NT2/D1 (cell line): ENCODE measurements at regions not wholly inside any gene's neighbourhood (a gene's known extent, or its start where the extent isn't known, plus 50 kb on each side); places are given as distances from the start of the nearest gene placed in this dataset.

Source experiments
- DNase-seq: peaks from one replicate; pipeline ENCODE4 v3.0.0-alpha.2; 2011; ENCODE audit warnings: low read depth, low spot score
- H3K27me3 ChIP-seq: 2 replicates; pipeline ENCODE4 v1.6.0; 2011; ENCODE audit warnings: mild to moderate bottlenecking; ENCODE audit not compliant: insufficient read length, insufficient read depth
- H3K36me3 ChIP-seq: 2 replicates; pipeline ENCODE4 v1.6.1; 2011; ENCODE audit warnings: mild to moderate bottlenecking, low read length, mixed read lengths; ENCODE audit not compliant: insufficient read depth, insufficient read length
- H3K4me1 ChIP-seq: 2 replicates; pipeline ENCODE4 v1.5.1; 2011; ENCODE audit not compliant: insufficient read depth, insufficient read length
- H3K4me3 ChIP-seq: 2 replicates; pipeline ENCODE4 v1.5.1; 2011; ENCODE audit warnings: low read depth; ENCODE audit not compliant: insufficient read length
- H3K9ac ChIP-seq: 2 replicates; pipeline ENCODE4 v1.6.0; 2011; ENCODE audit warnings: low read depth; ENCODE audit not compliant: insufficient read length
- H3K9me3 ChIP-seq: 2 replicates; pipeline ENCODE4 v1.5.1; 2011; ENCODE audit warnings: mild to moderate bottlenecking, low read length; ENCODE audit not compliant: insufficient read depth
- SUZ12 ChIP-seq: IDR thresholded peaks from 2 replicates; pipeline ENCODE4 v1.6.1; 2011; ENCODE audit not compliant: insufficient read length, insufficient read depth; ENCODE audit errors: extremely low read depth
- YY1 ChIP-seq: IDR thresholded peaks from 2 replicates; pipeline ENCODE4 v1.6.1; 2011; ENCODE audit not compliant: insufficient read length, insufficient read depth
- ZNF274 ChIP-seq: IDR thresholded peaks from 2 replicates; pipeline ENCODE4 v1.6.1; 2011; ENCODE audit warnings: mild to moderate bottlenecking, low read depth, low read length

DNA sequence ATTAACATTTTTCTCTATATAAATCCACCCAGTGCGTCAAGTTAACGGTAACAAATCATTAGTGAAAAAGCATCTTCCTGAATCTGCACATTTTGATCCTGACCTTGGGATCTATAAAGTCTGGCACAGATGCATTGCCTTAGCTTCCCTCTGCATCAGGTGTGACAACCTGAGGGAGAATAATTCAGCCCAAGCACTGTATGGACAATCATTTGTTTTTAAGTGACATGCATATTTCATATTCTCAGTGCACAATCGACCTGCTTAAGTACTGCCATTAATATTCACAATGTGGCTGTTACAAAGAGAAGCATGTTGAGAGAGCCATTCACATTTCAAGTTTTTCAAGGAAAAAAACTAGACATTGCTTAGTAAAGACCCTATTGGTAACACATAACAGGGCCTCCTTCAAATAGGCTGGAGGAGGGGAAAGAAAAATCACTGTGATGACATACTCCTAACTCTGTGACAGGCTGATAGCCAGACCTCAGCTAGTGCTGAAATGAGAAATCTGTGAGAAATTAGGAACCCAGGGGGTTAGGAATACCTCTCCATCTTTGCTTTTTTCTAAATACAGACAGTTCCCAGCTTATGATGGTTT lies 505.3 kb upstream of the CDH5 start:
- H3K4me1 ChIP-seq = no peaks in the 10 kb centered on the region
- no peaks in the 10 kb centered on the region for H3K36me3 ChIP-seq
- DNase-seq = no peak
- TF ChIP-seq ZNF274 = no peak
- H3K27me3 ChIP-seq = no peaks in the 10 kb centered on the region
- H3K9ac ChIP-seq = no peak overlapping the region
- peaks cover 24% of the 10 kb centered on the region for H3K9me3 ChIP-seq
- no peak overlapping the region for H3K4me3 ChIP-seq

DNA sequence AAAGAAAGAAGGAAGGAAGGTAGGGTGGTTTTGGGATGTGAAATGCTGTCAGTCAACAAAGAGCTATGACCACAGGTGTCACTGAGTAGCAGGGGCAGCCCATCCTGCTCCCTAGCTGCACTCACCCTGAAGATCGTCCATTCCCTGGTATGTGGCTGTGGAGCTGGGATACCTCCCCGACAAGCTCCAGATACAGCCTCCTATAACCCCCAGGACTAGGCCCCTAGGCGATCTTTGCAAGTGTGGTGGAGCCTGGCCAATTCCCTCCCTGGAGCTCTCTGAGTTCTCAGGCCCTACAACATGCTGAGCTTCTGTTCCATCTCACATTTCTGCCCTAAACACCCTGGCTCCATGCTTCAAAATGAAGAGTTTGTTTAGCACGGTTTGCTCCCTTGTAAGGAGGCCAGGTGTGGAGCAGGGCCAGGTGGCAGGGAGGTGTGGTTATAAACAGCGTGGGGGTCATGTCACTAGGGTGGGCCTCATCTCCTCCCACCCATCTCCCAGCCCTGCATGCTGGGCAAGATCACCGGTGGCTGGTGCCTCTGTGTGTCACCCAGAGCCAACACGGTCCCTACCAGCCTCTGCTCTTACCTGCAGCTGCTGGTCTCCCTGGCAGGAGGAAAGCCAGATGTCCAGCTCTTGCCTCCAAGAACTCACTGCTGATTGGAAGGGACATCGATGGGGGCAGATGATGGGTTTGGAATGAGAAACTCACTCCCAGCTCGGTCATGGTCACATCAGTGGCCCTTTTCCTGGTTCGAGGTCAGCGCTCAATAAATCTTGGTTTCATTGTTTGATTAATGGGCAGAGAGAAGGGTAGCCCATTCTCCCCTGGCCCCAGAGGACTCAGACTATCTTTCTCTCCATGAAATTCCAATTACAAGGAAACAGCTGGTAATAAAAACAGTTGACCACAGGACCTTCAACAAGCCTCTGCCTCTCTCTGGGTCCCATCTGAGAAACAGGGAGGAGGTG lies 511.0 kb upstream of the CDH5 start:
- Histone ChIP-seq H3K27me3 (no peaks in the 10 kb centered on the region), H3K4me3 (no peak overlapping the region), H3K36me3 (no peaks in the 10 kb centered on the region), H3K9ac (no peak overlapping the region), H3K9me3 (peaks cover 14% of the 10 kb centered on the region), H3K4me1 (no peaks in the 10 kb centered on the region)
- TF ChIP-seq ZNF274 (no peak), SUZ12 (no peak), YY1 (no peak)
- DNase-seq = no peak

DNA sequence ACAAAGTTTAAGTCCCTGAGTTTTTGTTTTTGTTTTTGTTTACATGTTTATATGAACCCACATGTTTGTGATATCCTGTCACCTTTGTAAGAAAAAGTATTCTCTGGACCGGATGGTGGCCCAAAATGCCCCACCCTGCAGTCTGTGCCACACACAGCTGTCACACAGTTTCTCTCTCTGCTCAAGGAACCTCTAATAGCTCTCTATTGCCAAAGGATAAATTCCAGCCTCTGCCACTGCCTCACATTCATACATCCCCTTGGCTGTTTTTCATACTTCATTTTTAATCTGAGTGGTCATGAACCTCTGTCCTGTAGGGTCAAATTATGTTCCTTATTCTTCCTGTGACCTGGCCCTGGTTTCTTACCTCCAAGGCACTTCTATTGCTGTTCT lies 520.3 kb upstream of the CDH5 start:
- no peak overlapping the region for H3K4me3 ChIP-seq
- H3K36me3 ChIP-seq = no peaks in the 10 kb centered on the region
- TF ChIP-seq SUZ12 (no peak), YY1 (no peak)
- H3K9me3 ChIP-seq = no peaks in the 10 kb centered on the region
- H3K4me1 ChIP-seq = no peaks in the 10 kb centered on the region
- no peak for DNase-seq
- H3K9ac ChIP-seq = no peak overlapping the region
- H3K27me3 ChIP-seq = no peaks in the 10 kb centered on the region

DNA sequence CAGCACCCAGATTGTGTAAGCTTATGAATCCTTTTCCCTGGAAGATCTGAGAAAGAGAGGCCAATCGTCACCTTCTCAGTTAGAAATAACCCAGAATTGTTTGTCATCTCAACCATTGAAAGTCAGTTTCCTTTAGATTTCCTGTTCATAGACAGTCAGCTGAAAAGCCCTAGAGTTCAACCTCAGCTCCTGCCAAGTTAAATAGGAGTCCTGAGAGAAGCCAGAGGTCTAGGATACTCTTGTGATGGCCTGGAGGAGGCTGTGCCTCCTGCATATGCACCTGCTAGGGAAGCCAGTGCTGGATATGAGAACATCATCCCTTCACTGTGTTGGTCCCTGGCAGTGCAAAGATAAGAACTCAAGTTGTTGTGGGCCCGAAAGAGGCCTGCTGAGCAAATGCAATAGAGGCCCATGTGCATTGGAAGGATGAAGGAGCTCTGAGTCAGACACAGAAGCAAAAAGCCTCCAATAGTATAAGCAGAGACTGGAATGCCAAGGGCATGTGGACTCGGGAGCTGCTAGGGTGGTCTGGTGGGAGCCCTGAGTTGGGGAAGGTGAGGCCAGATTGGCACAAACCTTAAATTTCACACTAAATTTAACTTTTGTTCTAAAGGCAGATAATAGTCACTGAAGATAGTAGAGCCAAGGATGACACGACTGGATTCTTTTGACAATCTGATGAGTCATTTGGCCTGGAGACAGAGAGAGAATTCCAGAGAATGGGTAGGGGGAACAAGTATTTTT lies 520.9 kb upstream of the CDH5 start:
- no peaks in the 10 kb centered on the region for H3K36me3 ChIP-seq
- TF ChIP-seq SUZ12 = no peak
- no peak for TF ChIP-seq YY1
- no peak for TF ChIP-seq ZNF274
- no peaks in the 10 kb centered on the region for H3K9me3 ChIP-seq
- H3K27me3 ChIP-seq = no peaks in the 10 kb centered on the region
- no peak for DNase-seq
- H3K9ac ChIP-seq = no peak overlapping the region
- H3K4me1 ChIP-seq = no peaks in the 10 kb centered on the region
- no peak overlapping the region for H3K4me3 ChIP-seq

DNA sequence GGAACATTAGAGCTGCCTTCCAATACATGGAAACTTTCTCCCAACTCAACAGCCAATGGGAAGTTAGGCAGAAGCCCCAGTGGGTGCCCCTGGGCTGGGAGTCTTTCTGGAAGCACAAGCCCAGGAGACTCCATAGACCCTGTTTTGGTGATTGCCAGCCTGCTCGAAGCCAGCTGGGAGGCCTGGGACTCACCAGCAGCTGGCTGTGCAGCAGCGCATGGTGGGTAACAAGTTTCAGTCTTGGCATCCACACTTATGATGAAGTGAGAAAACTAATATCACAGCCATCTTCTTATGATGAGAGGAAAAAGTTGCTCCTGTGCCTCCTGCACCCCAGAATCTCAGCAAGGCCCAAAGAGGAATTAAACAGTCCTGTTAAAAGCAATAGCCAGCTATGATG lies 522.5 kb upstream of the CDH5 start:
- H3K9ac ChIP-seq = no peak overlapping the region
- TF ChIP-seq ZNF274 (no peak), SUZ12 (no peak), YY1 (no peak)
- H3K27me3 ChIP-seq = no peaks in the 10 kb centered on the region
- no peaks in the 10 kb centered on the region for H3K9me3 ChIP-seq
- H3K4me1 ChIP-seq = no peaks in the 10 kb centered on the region
- no peaks in the 10 kb centered on the region for H3K36me3 ChIP-seq
- no peak for DNase-seq
- no peak overlapping the region for H3K4me3 ChIP-seq

DNA sequence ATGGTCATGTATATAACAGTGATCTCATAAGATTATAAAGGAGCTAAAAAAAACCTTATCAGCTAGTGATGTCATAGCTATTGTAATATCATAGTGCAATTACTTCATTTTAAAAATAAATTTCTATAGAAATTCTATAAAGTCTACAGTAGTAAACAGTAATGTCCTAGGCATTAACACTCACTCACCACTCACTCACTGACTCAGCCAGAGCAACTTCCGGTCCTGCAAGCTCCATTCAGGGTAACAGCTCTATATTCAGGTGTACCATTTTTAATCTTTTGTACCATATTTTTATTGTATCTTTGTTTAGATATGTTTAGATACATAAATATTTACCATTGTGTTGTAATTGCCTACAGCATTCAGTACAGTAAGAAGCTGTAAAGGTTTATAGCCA lies 524.4 kb upstream of the CDH5 start:
- DNase-seq = no peak
- no peaks in the 10 kb centered on the region for H3K4me1 ChIP-seq
- H3K27me3 ChIP-seq = no peaks in the 10 kb centered on the region
- H3K9ac ChIP-seq = no peak overlapping the region
- no peak overlapping the region for H3K4me3 ChIP-seq
- H3K9me3 ChIP-seq = no peaks in the 10 kb centered on the region
- H3K36me3 ChIP-seq = no peaks in the 10 kb centered on the region
- no peak for TF ChIP-seq ZNF274
- no peak for TF ChIP-seq YY1
- no peak for TF ChIP-seq SUZ12

DNA sequence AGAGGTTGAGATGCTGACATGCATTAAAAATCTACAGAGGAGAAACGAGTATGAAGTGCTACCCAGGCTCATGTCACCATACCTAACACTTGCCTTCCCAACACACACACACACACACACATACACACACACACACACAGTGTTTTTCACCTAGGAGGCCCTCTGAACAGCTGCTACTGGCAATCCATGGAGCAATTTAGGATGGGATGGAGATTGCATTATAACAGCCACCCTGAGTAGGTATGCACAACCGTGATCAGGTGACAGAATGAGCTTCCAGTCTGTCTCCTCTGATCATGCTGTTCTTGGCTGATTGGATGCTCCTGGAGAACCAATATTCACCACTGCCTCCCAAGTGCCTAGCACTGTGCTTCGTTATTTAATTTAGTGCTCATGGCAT lies 528.5 kb upstream of the CDH5 start:
- Histone ChIP-seq H3K9me3 (no peaks in the 10 kb centered on the region), H3K4me1 (no peaks in the 10 kb centered on the region), H3K9ac (no peak overlapping the region), H3K36me3 (no peaks in the 10 kb centered on the region), H3K27me3 (no peaks in the 10 kb centered on the region), H3K4me3 (no peak overlapping the region)
- TF ChIP-seq SUZ12 (no peak), YY1 (no peak), ZNF274 (no peak)
- no peak for DNase-seq
